Stimulated activated naive CD8-positive, alpha-beta T cell treated with anti-CD3 and anti-CD28 coated beads, Interleukin-15, amount 100 ng/mL, for 72 hours (primary cell): ENCODE measurements at regions not wholly inside any gene's neighbourhood (a gene's known extent, or its start where the extent isn't known, plus 50 kb on each side); places are given as distances from the start of the nearest gene placed in this dataset.
A peak's percentile ranks its signal among the peaks of the same experiment; 100 is the strongest.
"Not testable (repeated sequence)": the region's sequence is repeated elsewhere in the genome, so short reads cannot be mapped to it uniquely, and the experiment has no call there.

Source experiments
- ATAC-seq: fragments of 150-1000 bp; cut with Tn5 transposase; 2 replicates; pipeline ENCODE4 v1.10.0; 2021; ENCODE audit warnings: mild to moderate bottlenecking, moderate library complexity
- DNase-seq, 2 donors: peaks; one replicate each; pipeline ENCODE4 v3.0.0; 2021 to 2022
- H3K27ac Mint-ChIP-seq, 2 donors: one replicate each; pipeline ENCODE4 v1.8.0; 2022; ENCODE audit warnings: mild to moderate bottlenecking in 2 of 2, mixed read lengths in 2 of 2, moderate library complexity in 2 of 2
- H3K27me3 Mint-ChIP-seq: one replicate; pipeline ENCODE4 v1.8.0; 2022; ENCODE audit warnings: mixed read lengths
- H3K4me1 Mint-ChIP-seq: one replicate; pipeline ENCODE4 v1.8.0; 2022; ENCODE audit warnings: mild to moderate bottlenecking, mixed read lengths
- H3K4me3 Mint-ChIP-seq, 2 donors: one replicate each; pipeline ENCODE4 v1.8.0; 2022; ENCODE audit warnings: mild to moderate bottlenecking in 2 of 2, mixed read lengths in 2 of 2, moderate library complexity in 1 of 2
- H3K9me3 Mint-ChIP-seq, 2 donors: one replicate each; pipeline ENCODE4 v1.8.0; 2022; ENCODE audit warnings: mixed read lengths in 2 of 2

GRCh38 chr7:3149231-3149995 lies 105.7 kb upstream of the CARD11 start:
- peaks cover 25% of the 10 kb centered on the region for H3K4me1 Mint-ChIP-seq
- no peaks in the 10 kb centered on the region for H3K9me3 Mint-ChIP-seq

DNA sequence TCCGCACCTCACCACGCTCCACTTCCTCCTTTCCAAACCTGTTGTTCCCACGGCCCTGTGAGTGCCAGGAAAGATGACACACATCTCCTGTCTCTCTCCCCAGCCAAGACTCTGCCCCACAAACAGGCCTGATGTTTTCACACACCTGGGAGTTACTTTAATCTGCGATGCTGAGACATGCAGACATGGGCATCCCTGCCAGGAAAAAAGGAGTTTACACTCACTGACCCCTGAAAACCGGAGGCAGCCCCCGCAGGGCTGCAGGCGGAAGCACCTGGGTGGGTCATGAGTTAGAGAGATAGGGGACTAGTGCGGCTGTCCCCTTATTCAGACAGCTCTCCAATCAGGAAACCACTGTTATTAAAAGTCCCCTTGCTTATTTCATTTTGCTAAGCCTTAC lies 106.4 kb upstream of the CARD11 start:
- Mint-ChIP-seq H3K9me3 (no peaks in the 10 kb centered on the region), H3K4me3 (no peak overlapping the region), H3K27me3 (peaks cover 9% of the 10 kb centered on the region), H3K27ac (peak overlapping the region in 1 of 2 donors; percentile 0), H3K4me1 (peaks cover 30% of the 10 kb centered on the region)
- no peak for DNase-seq
- no peak for ATAC-seq

More at GRCh38 chr7:3149231-3149995, 105.7 kb upstream of the CARD11 start:
- Mint-ChIP-seq H3K27ac (no peak overlapping the region), H3K4me3 (no peak overlapping the region), H3K27me3 (peaks cover 9% of the 10 kb centered on the region)
- DNase-seq: no peak
- ATAC-seq: no peak

DNA sequence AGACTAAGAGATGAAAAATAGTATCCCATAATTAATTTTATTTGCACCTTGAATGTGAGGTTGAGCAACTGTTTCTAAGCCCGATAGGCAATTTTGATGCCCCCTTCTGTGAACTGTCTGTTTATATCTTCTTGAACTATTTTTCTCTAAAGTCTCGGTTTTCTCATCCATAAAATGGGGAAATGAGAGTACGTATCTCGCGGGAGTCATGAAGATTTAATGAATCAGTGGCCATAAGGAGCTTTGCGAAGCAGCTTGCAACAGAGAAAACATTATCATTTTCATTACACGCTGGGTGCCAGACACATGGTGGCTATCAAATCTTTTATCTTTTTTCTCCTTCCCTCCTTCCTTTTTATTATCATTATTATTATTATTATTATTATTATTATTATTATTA lies 108.1 kb upstream of the CARD11 start:
- DNase-seq (no peak), ATAC-seq (no peak)
- Mint-ChIP-seq H3K27ac (no peak overlapping the region), H3K9me3 (no peaks in the 10 kb centered on the region), H3K4me1 (peaks cover 25% of the 10 kb centered on the region), H3K4me3 (no peak overlapping the region), H3K27me3 (peaks cover 9% of the 10 kb centered on the region)

GRCh38 chr7:3152714-3153113 lies 109.0 kb upstream of the CARD11 start:
- Mint-ChIP-seq H3K4me1 (peaks cover 27% of the 10 kb centered on the region), H3K9me3 (no peaks in the 10 kb centered on the region), H3K4me3 (no peak overlapping the region), H3K27me3 (peaks cover 12% of the 10 kb centered on the region), H3K27ac (no peak overlapping the region)
- no peak for ATAC-seq
- DNase-seq: no peak

GRCh38 chr7:3153118-3153517 lies 109.5 kb upstream of the CARD11 start:
- Mint-ChIP-seq H3K27ac (no peak overlapping the region), H3K9me3 (no peaks in the 10 kb centered on the region), H3K4me3 (no peak overlapping the region), H3K4me1 (peaks cover 31% of the 10 kb centered on the region), H3K27me3 (peaks cover 16% of the 10 kb centered on the region)
- DNase-seq (no peak), ATAC-seq (no peak)

DNA sequence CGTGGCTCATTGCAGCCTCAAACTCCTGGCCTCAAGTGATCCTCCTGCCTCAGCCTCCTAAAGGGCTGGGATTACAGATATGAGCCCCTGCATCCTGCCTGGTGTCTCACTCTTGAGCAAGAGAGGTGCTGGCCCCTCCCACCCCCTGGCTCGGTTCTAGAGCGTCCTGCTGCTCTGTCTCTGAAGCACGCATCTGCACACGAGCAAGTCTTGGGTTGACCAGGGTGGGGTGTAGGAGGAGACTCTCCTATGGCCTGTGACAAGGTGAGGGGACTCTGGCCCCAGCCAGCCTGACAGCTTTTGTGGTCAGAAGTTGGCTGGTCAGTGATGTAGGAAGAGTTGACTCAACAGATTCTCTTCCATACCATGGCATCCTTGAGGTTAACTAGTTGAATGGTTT lies 110.7 kb upstream of the CARD11 start:
- no peaks in the 10 kb centered on the region for H3K9me3 Mint-ChIP-seq
- H3K4me1 Mint-ChIP-seq: peaks cover 32% of the 10 kb centered on the region
- peak overlapping the region in 1 of 2 donors; percentile 54 for H3K27ac Mint-ChIP-seq
- ATAC-seq: peak; percentile 28
- peaks cover 13% of the 10 kb centered on the region for H3K27me3 Mint-ChIP-seq
- DNase-seq: no peak
- H3K4me3 Mint-ChIP-seq: no peak overlapping the region

- DNase-seq: peak; percentile 37 to 63
- peak; percentile 78 for ATAC-seq
- no peak overlapping the region for H3K4me3 Mint-ChIP-seq
- no peak overlapping the region for H3K27ac Mint-ChIP-seq
- no peaks in the 10 kb centered on the region for H3K9me3 Mint-ChIP-seq
- H3K27me3 Mint-ChIP-seq: peaks cover 9% of the 10 kb centered on the region
- peaks cover 32% of the 10 kb centered on the region for H3K4me1 Mint-ChIP-seq
These were observed 111.3 kb upstream of the CARD11 start for GRCh38 chr7:3154881-3155494.

GRCh38 chr7:3156508-3156907 lies 112.8 kb upstream of the CARD11 start:
- no peak for DNase-seq
- Mint-ChIP-seq H3K27me3 (peaks cover 9% of the 10 kb centered on the region), H3K4me1 (peaks cover 32% of the 10 kb centered on the region), H3K4me3 (no peak overlapping the region), H3K27ac (no peak overlapping the region), H3K9me3 (no peaks in the 10 kb centered on the region)
- no peak for ATAC-seq

GRCh38 chr7:3157566-3158287 lies 114.1 kb upstream of the CARD11 start:
- Mint-ChIP-seq H3K4me3 (peak overlapping the region in 1 of 2 donors; percentile 51), H3K27ac (peak overlapping the region in 1 of 2 donors; percentile 12), H3K9me3 (no peaks in the 10 kb centered on the region), H3K27me3 (peaks cover 9% of the 10 kb centered on the region), H3K4me1 (peaks cover 27% of the 10 kb centered on the region)
- ATAC-seq (no peak), DNase-seq (no peak)

- DNase-seq: no peak
These were observed 114.7 kb upstream of the CARD11 start for GRCh38 chr7:3158341-3158760.

GRCh38 chr7:3159039-3159438 lies 115.4 kb upstream of the CARD11 start:
- ATAC-seq (no peak), DNase-seq (no peak)
- no peak overlapping the region for H3K27ac Mint-ChIP-seq
- no peak overlapping the region for H3K4me3 Mint-ChIP-seq
- peaks cover 9% of the 10 kb centered on the region for H3K27me3 Mint-ChIP-seq
- no peaks in the 10 kb centered on the region for H3K9me3 Mint-ChIP-seq
- peaks cover 21% of the 10 kb centered on the region for H3K4me1 Mint-ChIP-seq

More at GRCh38 chr7:3158341-3158760, 114.7 kb upstream of the CARD11 start:
- Mint-ChIP-seq H3K4me3 (no peak overlapping the region), H3K27ac (peak overlapping the region in 1 of 2 donors; percentile 39), H3K4me1 (peaks cover 27% of the 10 kb centered on the region), H3K9me3 (no peaks in the 10 kb centered on the region), H3K27me3 (peaks cover 9% of the 10 kb centered on the region)
- no peak for ATAC-seq

DNA sequence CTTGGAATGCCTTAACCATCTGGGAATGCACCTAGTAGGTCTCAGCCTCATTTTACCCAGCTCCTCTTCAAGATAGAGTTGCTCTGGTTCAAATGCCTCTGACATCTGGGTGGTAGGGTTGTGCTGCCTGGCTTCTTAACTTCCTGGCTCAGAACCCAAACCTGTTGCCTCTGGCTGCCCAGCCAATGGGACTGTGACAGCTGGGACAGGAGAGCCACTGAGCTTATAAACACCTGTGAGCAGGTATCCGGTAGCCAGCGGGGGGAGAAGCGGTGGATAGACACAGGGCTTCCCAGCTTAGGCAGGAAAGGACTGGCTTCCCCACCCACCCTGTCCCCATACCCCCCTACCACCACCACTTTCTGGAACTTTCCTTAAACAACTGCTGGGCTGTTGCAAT lies 115.8 kb upstream of the CARD11 start:
- H3K9me3 Mint-ChIP-seq: no peaks in the 10 kb centered on the region
- H3K27me3 Mint-ChIP-seq: peaks cover 9% of the 10 kb centered on the region
- H3K27ac Mint-ChIP-seq: no peak overlapping the region
- DNase-seq: no peak
- no peak for ATAC-seq
- peaks cover 17% of the 10 kb centered on the region for H3K4me1 Mint-ChIP-seq
- no peak overlapping the region for H3K4me3 Mint-ChIP-seq

GRCh38 chr7:3159926-3160325 lies 116.3 kb upstream of the CARD11 start:
- not testable (repeated sequence) for H3K4me3 Mint-ChIP-seq, DNase-seq, ATAC-seq, H3K27me3 Mint-ChIP-seq, H3K27ac Mint-ChIP-seq, H3K9me3 Mint-ChIP-seq
- peaks cover 12% of the 10 kb centered on the region for H3K4me1 Mint-ChIP-seq

GRCh38 chr7:3162289-3162688 lies 118.6 kb upstream of the CARD11 start:
- DNase-seq: no peak
- H3K4me3 Mint-ChIP-seq: no peak overlapping the region
- peaks cover 9% of the 10 kb centered on the region for H3K27me3 Mint-ChIP-seq
- no peak overlapping the region for H3K27ac Mint-ChIP-seq
- no peaks in the 10 kb centered on the region for H3K9me3 Mint-ChIP-seq
- peaks cover 9% of the 10 kb centered on the region for H3K4me1 Mint-ChIP-seq
- peak; percentile 46 for ATAC-seq

GRCh38 chr7:3162798-3163197 lies 119.1 kb upstream of the CARD11 start:
- DNase-seq, H3K27ac Mint-ChIP-seq, H3K4me1 Mint-ChIP-seq, H3K27me3 Mint-ChIP-seq, ATAC-seq, H3K9me3 Mint-ChIP-seq, H3K4me3 Mint-ChIP-seq: not testable (repeated sequence)

GRCh38 chr7:3164380-3164792 lies 120.7 kb upstream of the CARD11 start:
- ATAC-seq (no peak), DNase-seq (no peak)
- Mint-ChIP-seq H3K27me3 (peaks cover 13% of the 10 kb centered on the region), H3K4me1 (peaks cover 6% of the 10 kb centered on the region), H3K27ac (no peak overlapping the region), H3K4me3 (no peak overlapping the region), H3K9me3 (no peaks in the 10 kb centered on the region)
